OCI-LY1 (cell line): ENCODE measurements at regions not wholly inside any gene's neighbourhood (a gene's known extent, or its start where the extent isn't known, plus 50 kb on each side); places are given as distances from the start of the nearest gene placed in this dataset.

Experiments
- EZH2 ChIP-seq: fragments of 200-600 bp; sonication (generic), shearing (Covaris generic); IDR thresholded peaks from 2 replicates; pipeline ENCODE4 v1.8.0; 2017; ENCODE audit warnings: borderline replicate concordance, mixed run types, mild to moderate bottlenecking, antibody characterized with exemption, low read length, moderate library complexity, mixed read lengths
- TF ChIP-seq, protein P1 (sequence below): fragments of 200-600 bp; sonication (generic), shearing (Covaris generic); IDR thresholded peaks from 2 replicates; pipeline ENCODE4 v1.5.1; 2017; ENCODE audit warnings: mild to moderate bottlenecking, antibody characterized with exemption, low read length, moderate library complexity, mixed read lengths

DNA sequence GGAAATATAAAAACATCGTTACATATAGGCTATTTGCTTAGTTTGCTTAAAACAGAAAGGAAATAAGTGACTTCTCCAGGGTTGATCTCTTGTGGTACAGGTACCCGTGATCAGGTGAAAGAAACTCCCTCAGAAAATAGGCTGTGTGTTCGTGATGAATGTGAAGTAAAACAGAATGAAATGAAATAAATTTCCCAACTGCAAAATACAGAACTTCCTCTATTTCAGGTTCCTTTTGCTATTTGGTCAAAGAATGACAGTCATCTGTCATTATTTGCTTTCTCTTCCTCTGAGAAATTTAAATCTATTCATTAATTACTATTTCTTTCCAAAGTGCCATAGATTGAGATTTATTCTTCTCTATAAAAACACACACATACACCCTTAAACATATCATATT, 408.1 kb downstream of the FAM170A start:
- TF ChIP-seq, protein P1, sequence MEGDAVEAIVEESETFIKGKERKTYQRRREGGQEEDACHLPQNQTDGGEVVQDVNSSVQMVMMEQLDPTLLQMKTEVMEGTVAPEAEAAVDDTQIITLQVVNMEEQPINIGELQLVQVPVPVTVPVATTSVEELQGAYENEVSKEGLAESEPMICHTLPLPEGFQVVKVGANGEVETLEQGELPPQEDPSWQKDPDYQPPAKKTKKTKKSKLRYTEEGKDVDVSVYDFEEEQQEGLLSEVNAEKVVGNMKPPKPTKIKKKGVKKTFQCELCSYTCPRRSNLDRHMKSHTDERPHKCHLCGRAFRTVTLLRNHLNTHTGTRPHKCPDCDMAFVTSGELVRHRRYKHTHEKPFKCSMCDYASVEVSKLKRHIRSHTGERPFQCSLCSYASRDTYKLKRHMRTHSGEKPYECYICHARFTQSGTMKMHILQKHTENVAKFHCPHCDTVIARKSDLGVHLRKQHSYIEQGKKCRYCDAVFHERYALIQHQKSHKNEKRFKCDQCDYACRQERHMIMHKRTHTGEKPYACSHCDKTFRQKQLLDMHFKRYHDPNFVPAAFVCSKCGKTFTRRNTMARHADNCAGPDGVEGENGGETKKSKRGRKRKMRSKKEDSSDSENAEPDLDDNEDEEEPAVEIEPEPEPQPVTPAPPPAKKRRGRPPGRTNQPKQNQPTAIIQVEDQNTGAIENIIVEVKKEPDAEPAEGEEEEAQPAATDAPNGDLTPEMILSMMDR, result no peak
- no peak for TF ChIP-seq EZH2
